Subcutaneous abdominal adipose tissue (tissue), 5 donors: ENCODE measurements at regions not wholly inside any gene's neighbourhood (a gene's known extent, or its start where the extent isn't known, plus 50 kb on each side); places are given as distances from the start of the nearest gene placed in this dataset.

Experiments used
- H3K27ac ChIP-seq: one replicate; pipeline ENCODE4 v1.7.0; 2013; ENCODE audit warnings: low read depth, mild to moderate bottlenecking, inconsistent platforms, low read length, moderate library complexity
- H3K27me3 ChIP-seq, 5 donors: one replicate each; pipeline ENCODE4 v1.7.0; 2013; ENCODE audit warnings: low read length in 5 of 5, inconsistent platforms in 1 of 5; ENCODE audit not compliant: control insufficient read depth in 5 of 5, insufficient read depth in 4 of 5
- H3K36me3 ChIP-seq, 5 donors: one replicate each; pipeline ENCODE4 v1.7.0; 2013; ENCODE audit warnings: low read length in 5 of 5; ENCODE audit not compliant: control insufficient read depth in 5 of 5, insufficient read depth in 5 of 5
- H3K4me1 ChIP-seq, 5 donors: one replicate each; pipeline ENCODE4 v1.7.0; 2013; ENCODE audit warnings: low read length in 5 of 5, mild to moderate bottlenecking in 3 of 5, moderate library complexity in 1 of 5; ENCODE audit not compliant: control insufficient read depth in 5 of 5, insufficient read depth in 5 of 5
- H3K4me3 ChIP-seq, 5 donors: one replicate each; pipeline ENCODE4 v1.7.0; 2013; ENCODE audit warnings: low read length in 5 of 5, low read depth in 1 of 5
- H3K9ac ChIP-seq, 5 donors: one replicate each; pipeline ENCODE4 v1.7.0; 2013; ENCODE audit warnings: low read length in 5 of 5, mild to moderate bottlenecking in 4 of 5, moderate library complexity in 3 of 5
- H3K9me3 ChIP-seq, 5 donors: one replicate each; pipeline ENCODE4 v1.7.0; 2013; ENCODE audit warnings: low read length in 5 of 5; ENCODE audit not compliant: control insufficient read depth in 5 of 5
- donor health status: healthy.
- donor health status: healthy.
- donor health status: healthy.
- donor health status: healthy.
- donor health status: healthy.

DNA sequence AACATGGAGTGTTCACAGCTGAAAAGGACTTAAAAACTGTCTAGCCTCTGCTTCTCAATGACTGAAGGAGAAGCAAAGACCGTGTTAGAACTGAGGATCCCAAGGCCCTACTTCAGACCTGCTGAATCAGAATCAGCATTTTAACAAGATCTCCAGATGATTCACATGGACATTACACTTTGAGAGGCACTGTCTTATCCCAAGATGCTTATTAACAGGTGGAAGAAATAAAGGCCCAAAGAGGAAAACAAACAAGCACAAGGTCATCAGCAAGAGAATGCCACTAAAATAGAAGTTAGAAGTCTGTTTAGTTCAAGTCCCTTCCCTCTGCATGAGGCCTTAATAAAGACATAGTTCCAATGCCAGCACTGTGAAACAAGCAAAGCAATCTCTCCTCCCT is 191.4 kb upstream of the BCL6 start:
- Histone ChIP-seq H3K36me3 (no peaks in the 10 kb centered on the region), H3K4me3 (no peak overlapping the region), H3K27me3 (no peaks in the 10 kb centered on the region), H3K27ac (no peak overlapping the region), H3K9me3 (no peaks in the 10 kb centered on the region), H3K9ac (no peak overlapping the region), H3K4me1 (peaks cover 0 to 5% (median 0%) of the 10 kb centered on the region in 5 donors)

DNA sequence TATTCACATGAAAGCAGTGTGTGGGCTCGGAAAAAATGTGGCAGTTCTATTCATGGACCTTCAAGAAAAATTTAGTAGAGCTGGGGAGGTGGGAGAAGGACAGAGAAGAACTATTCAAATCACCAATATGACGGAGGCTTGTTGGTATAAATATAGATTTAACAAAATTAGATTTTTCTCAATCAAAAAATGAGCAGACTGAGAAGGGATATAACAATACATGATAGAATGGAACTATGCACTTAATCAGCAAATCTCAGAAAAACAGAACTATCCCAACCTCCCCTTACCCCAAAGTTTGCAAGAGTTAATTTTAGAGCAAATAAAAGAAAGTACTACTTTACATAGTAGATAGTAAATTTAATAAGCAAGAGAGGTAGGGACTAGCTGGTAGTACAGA is 194.6 kb upstream of the BCL6 start:
- H3K27me3 ChIP-seq, result no peaks in the 10 kb centered on the region
- no peaks in the 10 kb centered on the region for H3K9me3 ChIP-seq
- no peak overlapping the region for H3K9ac ChIP-seq
- no peak overlapping the region for H3K27ac ChIP-seq
- no peaks in the 10 kb centered on the region for H3K36me3 ChIP-seq
- H3K4me3 ChIP-seq, result no peak overlapping the region
- H3K4me1 ChIP-seq, result peaks cover 0 to 9% (median 4%) of the 10 kb centered on the region in 5 donors

DNA sequence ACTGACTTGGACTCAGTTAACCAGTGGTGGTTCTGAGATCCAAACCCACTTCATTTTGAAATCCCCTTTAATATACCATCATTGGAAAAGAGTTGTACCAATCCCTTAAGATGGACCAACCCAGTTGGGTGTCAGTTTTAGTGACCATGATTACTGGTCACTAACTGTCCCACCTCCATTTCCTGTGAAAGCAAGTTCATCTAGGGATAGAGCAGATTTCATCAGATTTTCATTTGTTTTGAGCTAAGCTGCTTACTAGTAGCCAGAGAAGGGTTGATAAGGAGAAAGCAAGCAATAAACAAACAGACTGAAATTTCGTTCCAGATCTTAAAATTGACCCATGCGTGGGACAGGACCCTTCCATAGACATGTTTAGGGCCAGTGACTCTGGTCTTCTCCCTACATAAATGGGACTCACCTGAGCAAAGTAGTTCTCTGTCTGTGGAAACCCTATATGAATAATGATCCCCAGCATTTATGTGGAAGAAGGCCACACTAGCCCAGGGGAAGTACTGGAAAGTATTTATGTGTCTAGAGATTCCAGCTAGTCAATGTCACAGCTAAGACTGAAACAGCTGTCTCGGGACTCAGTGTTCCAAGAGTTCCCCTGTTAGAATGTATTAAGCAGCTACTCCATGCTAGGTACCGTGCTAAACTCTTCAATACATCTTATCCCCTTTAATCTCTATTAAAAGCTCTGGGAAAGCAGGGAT is 196.0 kb upstream of the BCL6 start:
- Histone ChIP-seq H3K4me1 (peaks cover 0 to 9% (median 0%) of the 10 kb centered on the region in 5 donors), H3K9ac (no peak overlapping the region), H3K4me3 (no peak overlapping the region), H3K27me3 (no peaks in the 10 kb centered on the region), H3K36me3 (no peaks in the 10 kb centered on the region), H3K27ac (no peak overlapping the region), H3K9me3 (no peaks in the 10 kb centered on the region)

DNA sequence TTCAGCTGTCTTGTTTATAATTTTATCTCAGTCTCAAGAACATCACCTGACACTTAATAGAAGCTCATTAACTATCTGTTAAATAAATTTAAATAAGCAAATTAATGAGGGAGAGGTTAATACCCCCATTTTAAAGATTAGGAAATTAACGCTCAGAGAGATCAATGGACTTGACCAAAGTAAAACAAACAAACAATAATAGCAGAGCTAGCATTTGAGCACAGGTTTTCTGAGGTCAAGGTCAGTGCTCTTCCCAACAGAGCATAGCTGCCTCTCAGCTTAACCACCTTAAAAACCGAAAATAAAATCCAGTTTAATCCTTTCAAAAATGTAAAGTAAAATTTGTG is 196.6 kb upstream of the BCL6 start:
- no peaks in the 10 kb centered on the region for H3K36me3 ChIP-seq
- no peaks in the 10 kb centered on the region for H3K9me3 ChIP-seq
- H3K27me3 ChIP-seq, result no peaks in the 10 kb centered on the region
- no peak overlapping the region for H3K4me3 ChIP-seq
- H3K27ac ChIP-seq, result no peak overlapping the region
- H3K4me1 ChIP-seq, result peaks cover 0 to 9% (median 0%) of the 10 kb centered on the region in 5 donors
- no peak overlapping the region for H3K9ac ChIP-seq

DNA sequence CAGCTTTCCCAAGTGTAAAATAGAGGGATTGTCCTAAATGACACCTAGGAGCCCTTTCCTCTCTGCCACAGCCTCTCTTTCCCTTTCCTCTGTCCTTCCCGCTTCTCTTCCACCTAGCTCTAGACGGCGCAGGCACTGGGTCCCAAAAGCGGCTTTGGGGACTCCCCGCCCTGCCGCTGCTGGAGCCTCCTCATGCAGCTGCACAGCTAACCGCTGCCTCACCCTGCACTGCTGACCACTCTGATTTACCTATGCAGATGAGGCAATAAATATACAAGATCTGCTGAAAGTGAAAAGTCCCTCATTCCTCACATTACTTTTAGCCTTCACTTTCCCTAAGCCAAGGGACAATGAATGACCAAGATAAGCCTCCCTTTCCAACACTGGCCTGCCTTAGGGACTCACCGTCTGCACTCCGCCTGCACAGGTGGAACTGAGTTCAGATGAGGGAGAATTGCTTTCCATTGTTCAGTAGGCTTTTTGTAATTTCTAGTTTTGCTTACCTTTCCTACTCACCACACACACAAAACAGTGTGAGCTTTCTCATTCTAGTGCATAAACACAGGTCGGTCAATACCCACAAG is 197.5 kb upstream of the BCL6 start:
- Histone ChIP-seq H3K9ac (no peak overlapping the region), H3K4me3 (no peak overlapping the region), H3K4me1 (peaks cover 0 to 9% (median 0%) of the 10 kb centered on the region in 5 donors), H3K27me3 (no peaks in the 10 kb centered on the region), H3K27ac (no peak overlapping the region), H3K9me3 (no peaks in the 10 kb centered on the region), H3K36me3 (no peaks in the 10 kb centered on the region)

DNA sequence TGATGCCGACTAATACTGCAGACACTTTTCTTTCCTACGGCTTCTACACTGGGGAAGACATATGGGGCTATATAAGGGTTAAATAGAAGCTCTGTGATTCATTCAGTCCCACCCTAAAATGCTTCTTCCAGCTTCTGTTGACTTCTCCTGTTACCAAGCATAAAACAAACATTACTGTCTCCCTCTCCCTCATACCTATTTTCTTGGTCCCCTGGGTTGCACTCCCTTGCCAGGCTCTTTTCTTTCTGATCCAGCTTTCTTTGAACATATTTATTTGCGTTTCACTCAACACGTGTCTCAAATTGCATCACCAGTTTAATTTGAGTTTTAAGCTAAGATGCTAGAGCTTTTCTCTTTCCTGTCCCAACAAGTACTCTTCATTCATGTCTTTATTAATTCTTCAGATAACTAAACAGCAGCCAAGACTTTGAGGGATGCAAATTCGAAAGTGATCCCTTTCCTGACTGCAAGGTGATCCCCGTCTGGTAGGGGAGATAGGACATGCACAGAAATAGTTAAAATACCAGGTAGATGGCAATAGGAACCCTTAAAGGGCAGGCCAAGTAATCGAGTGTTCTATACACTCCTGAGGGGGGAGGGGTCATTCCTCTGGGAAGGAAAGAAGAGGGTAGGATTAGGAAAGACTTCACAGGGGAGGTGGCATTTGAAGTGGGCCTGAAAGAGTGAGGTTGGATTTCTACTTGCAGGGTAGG is 198.6 kb upstream of the BCL6 start:
- H3K9ac ChIP-seq, result no peak overlapping the region
- no peak overlapping the region for H3K4me3 ChIP-seq
- no peaks in the 10 kb centered on the region for H3K27me3 ChIP-seq
- no peaks in the 10 kb centered on the region for H3K9me3 ChIP-seq
- no peak overlapping the region for H3K27ac ChIP-seq
- peaks cover 0 to 9% (median 3%) of the 10 kb centered on the region in 5 donors for H3K4me1 ChIP-seq
- no peaks in the 10 kb centered on the region for H3K36me3 ChIP-seq

DNA sequence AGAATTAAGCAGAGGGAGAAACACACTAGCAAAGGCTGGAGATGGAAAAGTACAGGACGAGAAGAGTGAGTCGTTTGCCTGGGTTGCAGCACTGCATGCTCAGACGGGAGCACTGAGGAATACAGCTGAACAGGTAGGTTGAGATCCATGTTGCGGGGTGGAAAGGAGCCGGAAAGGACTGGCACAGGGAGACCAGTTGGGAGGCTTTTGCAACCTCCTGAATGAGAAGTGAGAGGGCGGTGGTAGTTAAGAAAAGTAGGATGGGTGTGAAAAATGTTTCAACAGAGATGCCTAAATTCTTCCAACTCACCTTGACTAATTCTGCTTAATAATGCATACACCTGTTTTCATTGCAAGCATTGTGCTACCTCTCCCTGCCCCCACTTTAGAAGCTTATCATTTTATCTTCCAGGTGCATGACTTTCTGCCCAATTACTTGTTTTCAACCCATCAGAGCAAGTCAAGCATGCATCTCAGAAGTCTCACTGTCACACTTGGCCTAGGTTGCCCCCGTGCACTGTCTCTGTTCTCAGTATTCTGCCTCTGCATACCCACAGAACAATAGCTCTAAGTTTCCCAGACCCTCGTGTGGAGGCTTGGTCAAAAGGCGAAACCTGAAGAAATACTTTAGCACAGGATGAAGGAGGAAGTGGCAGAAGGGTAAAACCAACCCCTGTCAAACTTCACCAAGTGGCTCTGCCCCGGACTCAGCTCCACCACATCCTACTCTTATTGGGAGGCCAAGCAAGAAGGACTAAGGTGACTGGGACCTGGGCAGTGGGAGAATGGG is 199.3 kb upstream of the BCL6 start:
- Histone ChIP-seq H3K4me3 (no peak overlapping the region), H3K4me1 (peaks cover 0 to 9% (median 3%) of the 10 kb centered on the region in 5 donors), H3K27me3 (no peaks in the 10 kb centered on the region), H3K27ac (no peak overlapping the region), H3K9me3 (no peaks in the 10 kb centered on the region), H3K36me3 (no peaks in the 10 kb centered on the region), H3K9ac (no peak overlapping the region)

DNA sequence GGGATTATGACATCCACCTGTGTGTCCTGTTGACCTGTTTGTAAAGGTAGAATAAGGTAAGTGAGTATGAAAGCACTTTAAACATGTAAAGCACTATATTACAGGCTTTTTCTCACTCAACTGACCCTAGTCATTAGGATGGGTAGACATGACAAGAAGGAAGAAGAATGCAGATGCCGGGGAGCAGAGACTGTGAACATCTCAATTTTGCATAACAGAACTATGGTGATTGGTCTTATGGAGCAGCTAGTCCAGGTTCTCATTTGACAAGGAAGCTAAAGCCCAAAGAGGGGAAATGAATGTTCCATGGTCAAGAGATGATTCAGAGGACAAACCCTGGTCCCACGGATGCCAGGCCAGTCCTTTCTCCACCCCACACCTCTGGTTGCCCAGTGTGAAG is 200.1 kb upstream of the BCL6 start:
- Histone ChIP-seq H3K36me3 (no peaks in the 10 kb centered on the region), H3K4me1 (peaks cover 0 to 9% (median 3%) of the 10 kb centered on the region in 5 donors), H3K27me3 (no peaks in the 10 kb centered on the region), H3K9ac (no peak overlapping the region), H3K9me3 (no peaks in the 10 kb centered on the region), H3K27ac (no peak overlapping the region), H3K4me3 (no peak overlapping the region)

DNA sequence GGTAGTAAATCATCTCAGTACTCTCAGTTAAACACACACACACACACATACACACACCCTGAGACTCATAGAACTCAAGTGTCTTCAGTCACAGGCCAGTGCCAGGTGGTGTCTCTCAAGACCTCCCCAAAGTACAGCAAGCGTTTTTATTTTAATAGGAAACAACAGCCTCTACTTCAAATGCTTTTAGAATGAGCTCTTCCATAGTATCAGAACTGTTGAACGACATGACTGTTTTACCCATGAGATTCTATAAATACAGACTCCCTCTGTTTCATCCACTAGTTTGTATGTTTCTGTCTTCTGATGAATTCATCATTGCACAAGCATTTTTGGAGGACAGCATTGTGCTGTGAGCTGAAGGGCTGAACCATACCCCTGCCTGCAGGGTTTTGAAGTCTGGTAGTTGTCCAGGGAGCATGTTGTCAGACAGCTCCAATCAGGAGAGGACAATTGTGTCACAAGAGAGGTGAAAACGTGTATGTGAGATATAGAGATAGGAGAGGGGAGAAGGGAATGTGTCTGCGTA is 201.0 kb upstream of the BCL6 start:
- Histone ChIP-seq H3K9me3 (no peaks in the 10 kb centered on the region), H3K36me3 (no peaks in the 10 kb centered on the region), H3K4me1 (peaks cover 0 to 12% (median 5%) of the 10 kb centered on the region in 5 donors), H3K4me3 (no peak overlapping the region), H3K27ac (no peak overlapping the region), H3K27me3 (no peaks in the 10 kb centered on the region), H3K9ac (no peak overlapping the region)
